ENCODE measurements at regions not wholly inside any gene's neighbourhood (a gene's known extent, or its start where the extent isn't known, plus 50 kb on each side); places are given as distances from the start of the nearest gene placed in this dataset.

DNA sequence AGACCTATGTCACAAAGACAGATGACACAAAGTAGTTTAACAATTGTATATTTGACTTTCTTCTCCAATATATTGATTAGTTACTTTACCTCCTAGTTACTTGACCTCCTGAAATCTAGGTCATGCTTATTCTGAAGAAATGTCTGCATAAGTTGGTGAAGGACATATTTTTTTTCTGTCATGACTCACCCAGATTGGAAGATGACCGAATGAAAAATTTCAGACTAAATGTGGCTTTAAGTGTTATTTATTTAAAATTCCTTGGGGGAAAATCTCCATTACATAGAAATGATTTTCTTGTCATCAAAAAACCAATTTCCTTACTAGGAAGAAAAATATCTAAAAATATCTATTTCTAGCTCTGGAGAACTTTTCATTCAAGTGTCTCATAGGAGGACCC lies 217.1 kb downstream of the POSTN start:
- no peak for TF ChIP-seq CTCF (IDR thresholded peaks at IDR 0.05)
- no peak for TF ChIP-seq POLR2A (IDR thresholded peaks at IDR 0.05)
- no peak for TF ChIP-seq EP300 (IDR thresholded peaks at IDR 0.05)
